WTC11 (cell line): ENCODE measurements at regions not wholly inside any gene's neighbourhood (a gene's known extent, or its start where the extent isn't known, plus 50 kb on each side); places are given as distances from the start of the nearest gene placed in this dataset.

Experiments
- CTCF ChIP-seq: fragments of 200-600 bp; IDR thresholded peaks from 2 replicates; pipeline ENCODE4 v1.8.0; 2022; ENCODE audit warnings: antibody characterized with exemption
- SP1 ChIP-seq: sonication (generic); formaldehyde crosslinking; conservative IDR thresholded peaks from 2 replicates; pipeline ENCODE4 v1.8.1; 2022; ENCODE audit warnings: missing genetic modification reagents
- ZNF138 ChIP-seq: sonication (generic); formaldehyde crosslinking; conservative IDR thresholded peaks from 2 replicates; pipeline ENCODE4 v1.8.1; 2022; ENCODE audit warnings: mild to moderate bottlenecking, moderate library complexity, missing genetic modification reagents
- TF ChIP-seq, protein P1 (sequence below): sonication (generic); formaldehyde crosslinking; IDR thresholded peaks from 2 replicates; pipeline ENCODE4 v1.8.0; 2022; ENCODE audit warnings: missing genetic modification reagents

- TF ChIP-seq CTCF: no peak
- TF ChIP-seq SP1 (CRISPR knock-in tag): no peak
- TF ChIP-seq ZNF138 (CRISPR knock-in tag): no peak
- TF ChIP-seq, protein P1, sequence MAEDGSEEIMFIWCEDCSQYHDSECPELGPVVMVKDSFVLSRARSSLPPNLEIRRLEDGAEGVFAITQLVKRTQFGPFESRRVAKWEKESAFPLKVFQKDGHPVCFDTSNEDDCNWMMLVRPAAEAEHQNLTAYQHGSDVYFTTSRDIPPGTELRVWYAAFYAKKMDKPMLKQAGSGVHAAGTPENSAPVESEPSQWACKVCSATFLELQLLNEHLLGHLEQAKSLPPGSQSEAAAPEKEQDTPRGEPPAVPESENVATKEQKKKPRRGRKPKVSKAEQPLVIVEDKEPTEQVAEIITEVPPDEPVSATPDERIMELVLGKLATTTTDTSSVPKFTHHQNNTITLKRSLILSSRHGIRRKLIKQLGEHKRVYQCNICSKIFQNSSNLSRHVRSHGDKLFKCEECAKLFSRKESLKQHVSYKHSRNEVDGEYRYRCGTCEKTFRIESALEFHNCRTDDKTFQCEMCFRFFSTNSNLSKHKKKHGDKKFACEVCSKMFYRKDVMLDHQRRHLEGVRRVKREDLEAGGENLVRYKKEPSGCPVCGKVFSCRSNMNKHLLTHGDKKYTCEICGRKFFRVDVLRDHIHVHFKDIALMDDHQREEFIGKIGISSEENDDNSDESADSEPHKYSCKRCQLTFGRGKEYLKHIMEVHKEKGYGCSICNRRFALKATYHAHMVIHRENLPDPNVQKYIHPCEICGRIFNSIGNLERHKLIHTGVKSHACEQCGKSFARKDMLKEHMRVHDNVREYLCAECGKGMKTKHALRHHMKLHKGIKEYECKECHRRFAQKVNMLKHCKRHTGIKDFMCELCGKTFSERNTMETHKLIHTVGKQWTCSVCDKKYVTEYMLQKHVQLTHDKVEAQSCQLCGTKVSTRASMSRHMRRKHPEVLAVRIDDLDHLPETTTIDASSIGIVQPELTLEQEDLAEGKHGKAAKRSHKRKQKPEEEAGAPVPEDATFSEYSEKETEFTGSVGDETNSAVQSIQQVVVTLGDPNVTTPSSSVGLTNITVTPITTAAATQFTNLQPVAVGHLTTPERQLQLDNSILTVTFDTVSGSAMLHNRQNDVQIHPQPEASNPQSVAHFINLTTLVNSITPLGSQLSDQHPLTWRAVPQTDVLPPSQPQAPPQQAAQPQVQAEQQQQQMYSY (CRISPR knock-in tag): no peak
Measured at GRCh38 chr5:74055486-74056106, 429.6 kb downstream of the ARHGEF28 start.
